ENCODE measurements at regions not wholly inside any gene's neighbourhood (a gene's known extent, or its start where the extent isn't known, plus 50 kb on each side); places are given as distances from the start of the nearest gene placed in this dataset.

DNA sequence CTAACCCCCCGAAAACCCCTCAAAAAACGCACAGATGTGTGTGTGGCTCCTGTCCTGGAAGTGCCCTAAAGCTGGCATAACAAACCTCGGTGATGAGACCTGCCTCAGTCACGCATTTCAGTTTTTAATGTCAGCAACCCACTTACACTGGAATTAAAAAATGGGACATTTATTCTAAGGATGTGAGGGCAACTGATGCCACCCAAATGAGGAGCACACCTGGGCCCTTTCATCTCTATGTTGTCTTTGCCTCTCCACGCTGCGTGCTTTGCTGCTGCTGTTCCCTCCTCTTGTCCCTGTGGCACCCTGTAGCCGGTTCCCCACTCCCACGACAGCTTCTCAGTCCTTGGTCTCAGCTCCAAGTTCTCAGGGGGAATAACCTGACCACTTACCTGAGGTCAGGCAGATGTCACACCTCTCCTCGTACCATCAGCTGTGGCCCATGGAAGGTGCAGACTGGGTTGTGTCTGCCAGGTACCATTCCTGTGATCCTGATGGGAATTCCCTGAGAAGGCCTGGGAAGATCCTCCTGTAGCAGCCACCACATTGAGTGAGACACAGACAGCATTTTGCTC, 134.2 kb upstream of the THBS2 start:
- no peak for ATAC-seq
- H3K9me3 Mint-ChIP-seq (ENCODE audit: low read depth), result peaks cover 13% of the 10 kb centered on the region

DNA sequence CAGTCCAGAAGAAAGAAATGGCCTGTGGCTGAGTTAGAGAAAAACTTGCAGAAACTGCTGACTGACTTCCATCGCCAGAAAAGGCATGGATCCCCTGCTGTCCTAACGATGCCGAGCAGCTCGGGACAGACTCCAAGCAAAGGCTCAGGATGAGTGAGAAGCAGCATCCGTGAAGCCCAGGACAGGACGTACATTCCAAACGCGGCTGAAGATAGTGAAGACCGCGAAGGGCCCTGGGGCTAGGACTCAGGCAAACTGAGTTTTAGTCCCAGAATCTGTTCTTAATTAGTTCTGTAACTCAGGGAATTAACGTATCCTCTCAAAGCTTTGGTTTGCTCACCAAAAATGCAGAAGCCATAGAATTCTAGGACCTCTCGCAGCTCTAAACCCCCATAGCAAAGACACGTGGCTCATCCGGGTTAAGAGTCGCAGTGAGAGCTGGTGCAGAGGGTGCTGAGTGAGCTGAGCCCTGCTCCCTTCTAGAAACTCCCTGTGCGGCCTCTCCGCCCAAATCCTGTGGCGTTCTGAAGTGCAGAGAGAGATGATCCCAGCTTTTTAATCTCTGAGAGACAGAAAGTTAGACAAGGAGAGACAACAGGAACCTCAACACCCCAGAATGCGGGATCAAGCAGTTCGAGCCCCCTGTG, 132.9 kb upstream of the THBS2 start:
- Mint-ChIP-seq H3K4me3 (no peak overlapping the region), H3K9me3 (ENCODE audit: low read depth) (peaks cover 13% of the 10 kb centered on the region), H3K4me1 (no peaks in the 10 kb centered on the region), H3K27ac (no peak overlapping the region), H3K36me3 (ENCODE audit: low read depth) (no peaks in the 10 kb centered on the region), H3K27me3 (peaks cover 4% of the 10 kb centered on the region)
- DNase-seq (no peak), ATAC-seq (no peak)
- CTCF ChIA-PET, result interaction anchor here (1.0 kb wide), 1 partner anchor 13 kb away, joined by 3 read pairs; no protein-coding TSS in a partner anchor
- POLR2A ChIA-PET, result no interaction called here
- intact Hi-C loops (cut with DNase I, micrococcal nuclease), result no loop called here

More for the DNA sequence above, 134.2 kb upstream of the THBS2 start:
- ChIA-PET CTCF (no interaction called here), POLR2A (no interaction called here)
- no peaks in the 10 kb centered on the region for H3K4me1 Mint-ChIP-seq
- no peak overlapping the region for H3K27ac Mint-ChIP-seq
- no peaks in the 10 kb centered on the region for H3K36me3 Mint-ChIP-seq (ENCODE audit: low read depth)
- no peak overlapping the region for H3K4me3 Mint-ChIP-seq
- no peak for DNase-seq
- H3K27me3 Mint-ChIP-seq, result peaks cover 4% of the 10 kb centered on the region
- intact Hi-C loops (cut with DNase I, micrococcal nuclease), result no loop called here

DNA sequence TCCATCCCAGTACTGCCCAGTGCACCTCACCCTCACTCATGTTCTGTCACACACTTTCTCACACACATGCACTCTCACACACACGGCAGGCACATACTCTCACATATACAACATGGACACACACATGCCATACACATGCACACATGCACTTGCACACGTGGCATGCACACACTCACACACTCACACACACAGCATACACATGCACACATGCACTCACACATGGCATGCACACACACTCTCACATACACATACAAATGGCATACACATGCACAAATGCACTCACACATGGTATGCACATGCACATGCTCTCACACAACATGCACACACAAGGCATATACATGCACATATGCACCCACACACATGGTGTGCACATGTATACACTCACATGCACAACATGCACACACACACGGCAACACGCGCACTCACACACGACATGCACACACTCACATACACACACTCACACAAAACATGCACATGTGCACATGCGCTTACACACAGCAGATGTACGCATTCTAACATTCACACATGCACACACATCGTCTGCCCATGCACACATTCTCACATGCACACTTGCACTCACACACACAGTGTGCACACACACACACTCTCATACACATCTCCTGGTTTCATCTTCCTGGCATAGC, 131.7 kb upstream of the THBS2 start:
- no peak for DNase-seq
- ATAC-seq, result no peak
- POLR2A ChIA-PET, result no interaction called here
- intact Hi-C loops (cut with DNase I, micrococcal nuclease), result no loop called here
- CTCF ChIA-PET, result no interaction called here
- Mint-ChIP-seq H3K4me1 (no peaks in the 10 kb centered on the region), H3K4me3 (no peak overlapping the region), H3K9me3 (ENCODE audit: low read depth) (peaks cover 13% of the 10 kb centered on the region), H3K27me3 (peaks cover 4% of the 10 kb centered on the region), H3K36me3 (ENCODE audit: low read depth) (no peaks in the 10 kb centered on the region), H3K27ac (no peak overlapping the region)

DNA sequence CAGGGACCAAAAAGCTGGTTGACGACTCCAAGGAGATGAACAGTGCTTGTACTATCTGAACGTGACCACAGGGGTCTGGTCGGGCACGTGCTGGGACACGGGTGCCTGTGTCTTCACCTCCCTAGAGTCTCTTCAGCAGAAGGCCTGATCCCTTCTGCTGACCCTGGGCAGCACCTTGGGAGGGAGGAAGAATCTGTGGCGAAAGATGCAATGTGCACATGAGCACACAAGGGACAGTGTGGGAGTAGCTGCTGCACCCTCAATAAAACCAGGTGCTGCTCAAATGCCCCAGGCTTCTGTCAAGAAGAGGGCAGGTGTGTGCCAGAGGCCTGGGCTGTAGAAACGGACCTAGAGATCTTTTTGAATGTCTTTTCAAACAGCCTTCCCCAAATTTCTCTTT, 130.6 kb upstream of the THBS2 start:
- no peaks in the 10 kb centered on the region for H3K4me1 Mint-ChIP-seq
- CTCF ChIA-PET, result no interaction called here
- H3K27ac Mint-ChIP-seq, result no peak overlapping the region
- H3K27me3 Mint-ChIP-seq, result peaks cover 7% of the 10 kb centered on the region
- ATAC-seq (no peak), DNase-seq (no peak)
- intact Hi-C loops (cut with DNase I, micrococcal nuclease), result no loop called here
- H3K36me3 Mint-ChIP-seq (ENCODE audit: low read depth), result no peaks in the 10 kb centered on the region
- POLR2A ChIA-PET, result no interaction called here
- H3K4me3 Mint-ChIP-seq, result no peak overlapping the region
- H3K9me3 Mint-ChIP-seq (ENCODE audit: low read depth), result peaks cover 13% of the 10 kb centered on the region

DNA sequence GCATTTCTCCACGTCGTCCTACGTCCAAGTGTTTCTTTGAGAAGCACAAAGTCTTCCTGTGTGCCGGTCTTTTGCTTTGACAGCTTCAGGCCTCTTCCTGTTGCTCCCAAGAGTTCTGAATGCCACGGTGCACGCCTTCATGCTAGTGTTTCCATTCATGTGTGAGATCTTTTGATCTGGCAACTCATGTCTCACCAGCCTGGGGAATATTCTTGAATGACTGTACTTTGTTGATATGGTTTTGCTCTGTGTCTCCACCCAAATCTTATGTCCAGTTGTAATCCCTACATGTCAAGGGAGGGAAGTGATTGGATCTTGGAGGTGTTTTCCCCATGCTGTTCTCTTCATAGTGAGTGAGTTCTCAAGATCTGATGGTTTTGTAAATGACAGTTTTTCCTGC, 129.6 kb upstream of the THBS2 start:
- Mint-ChIP-seq H3K27me3 (peaks cover 8% of the 10 kb centered on the region), H3K9me3 (ENCODE audit: low read depth) (peaks cover 10% of the 10 kb centered on the region), H3K36me3 (ENCODE audit: low read depth) (no peaks in the 10 kb centered on the region), H3K4me3 (no peak overlapping the region), H3K27ac (no peak overlapping the region), H3K4me1 (no peaks in the 10 kb centered on the region)
- ATAC-seq (no peak), DNase-seq (no peak)
- CTCF ChIA-PET, result no interaction called here
- POLR2A ChIA-PET, result no interaction called here
- intact Hi-C loops (cut with DNase I, micrococcal nuclease), result no loop called here

DNA sequence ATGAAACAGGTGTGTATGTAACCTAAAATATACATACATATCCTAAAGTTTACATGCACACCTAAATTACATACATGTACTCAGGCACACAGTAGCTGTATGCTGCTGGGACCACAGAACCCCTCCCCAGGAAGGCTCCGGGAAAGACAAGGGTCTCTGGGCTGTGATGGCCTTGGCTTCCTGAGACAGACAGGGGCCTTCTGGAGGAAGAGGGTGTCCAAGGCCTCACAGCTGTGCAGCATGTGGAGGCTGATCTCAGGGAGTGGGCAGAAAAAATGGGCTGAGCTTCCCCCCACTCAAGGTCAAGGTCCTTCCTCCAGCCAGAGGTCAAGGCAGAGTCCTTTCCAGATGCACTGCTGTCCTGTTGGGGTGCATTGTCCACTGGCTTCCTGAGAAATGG, 129.1 kb upstream of the THBS2 start:
- peaks cover 11% of the 10 kb centered on the region for H3K9me3 Mint-ChIP-seq (ENCODE audit: low read depth)
- H3K4me1 Mint-ChIP-seq, result no peaks in the 10 kb centered on the region
- peaks cover 6% of the 10 kb centered on the region for H3K27me3 Mint-ChIP-seq
- no peak for DNase-seq
- ChIA-PET CTCF (no interaction called here), POLR2A (no interaction called here)
- no peak overlapping the region for H3K4me3 Mint-ChIP-seq
- ATAC-seq, result no peak
- H3K27ac Mint-ChIP-seq, result no peak overlapping the region
- intact Hi-C loops (cut with DNase I, micrococcal nuclease), result no loop called here
- no peaks in the 10 kb centered on the region for H3K36me3 Mint-ChIP-seq (ENCODE audit: low read depth)

DNA sequence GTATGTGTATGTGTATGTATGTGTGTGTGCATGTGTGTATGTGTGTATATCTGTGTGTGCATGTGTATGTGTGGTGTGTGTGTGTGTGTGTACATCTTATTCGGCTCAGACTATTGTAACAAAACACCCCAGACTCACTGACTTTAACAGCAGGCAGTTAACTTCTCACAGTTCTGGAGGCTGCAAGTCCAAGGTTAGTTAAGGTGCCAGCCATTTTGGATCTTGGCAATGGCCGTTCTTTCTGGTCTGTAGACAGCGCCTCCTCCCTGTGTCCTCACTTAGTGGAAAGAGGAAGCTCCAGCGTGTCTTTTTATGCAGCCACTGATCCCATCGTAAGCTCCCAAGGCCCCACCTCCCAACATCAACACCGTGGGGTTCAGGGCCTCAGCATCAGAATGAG, 128.3 kb upstream of the THBS2 start:
- POLR2A ChIA-PET, result no interaction called here
- H3K27ac Mint-ChIP-seq, result no peak overlapping the region
- ATAC-seq (no peak), DNase-seq (no peak)
- H3K9me3 Mint-ChIP-seq (ENCODE audit: low read depth), result peaks cover 15% of the 10 kb centered on the region
- CTCF ChIA-PET, result no interaction called here
- no peaks in the 10 kb centered on the region for H3K36me3 Mint-ChIP-seq (ENCODE audit: low read depth)
- H3K4me1 Mint-ChIP-seq, result no peaks in the 10 kb centered on the region
- peaks cover 8% of the 10 kb centered on the region for H3K27me3 Mint-ChIP-seq
- intact Hi-C loops (cut with DNase I, micrococcal nuclease), result no loop called here
- H3K4me3 Mint-ChIP-seq, result no peak overlapping the region

DNA sequence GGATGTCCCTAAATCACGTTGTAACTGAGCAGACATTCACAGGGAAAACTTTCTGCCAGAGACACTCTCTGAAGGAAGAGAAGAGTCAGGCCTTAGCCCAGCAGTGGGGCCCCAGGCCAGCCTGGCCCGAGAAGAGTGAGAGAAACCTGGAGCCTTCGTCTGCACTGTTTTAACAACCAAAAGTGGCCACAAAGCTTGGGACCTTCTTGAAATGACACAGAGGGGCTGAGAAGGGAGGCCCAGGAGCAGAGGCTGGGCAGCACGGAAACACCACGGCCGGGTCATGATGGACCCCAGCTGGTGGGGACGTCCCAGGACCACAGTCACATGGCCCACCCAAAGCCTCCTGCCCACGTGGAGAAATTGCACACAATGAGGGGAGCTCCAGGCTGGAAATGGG, 126.8 kb upstream of the THBS2 start:
- ATAC-seq (no peak), DNase-seq (no peak)
- H3K4me3 Mint-ChIP-seq, result no peak overlapping the region
- no peaks in the 10 kb centered on the region for H3K4me1 Mint-ChIP-seq
- CTCF ChIA-PET, result no interaction called here
- H3K9me3 Mint-ChIP-seq (ENCODE audit: low read depth), result peaks cover 22% of the 10 kb centered on the region
- H3K36me3 Mint-ChIP-seq (ENCODE audit: low read depth), result no peaks in the 10 kb centered on the region
- intact Hi-C loops (cut with DNase I, micrococcal nuclease), result no loop called here
- H3K27me3 Mint-ChIP-seq, result peaks cover 15% of the 10 kb centered on the region
- POLR2A ChIA-PET, result no interaction called here
- H3K27ac Mint-ChIP-seq, result no peak overlapping the region

DNA sequence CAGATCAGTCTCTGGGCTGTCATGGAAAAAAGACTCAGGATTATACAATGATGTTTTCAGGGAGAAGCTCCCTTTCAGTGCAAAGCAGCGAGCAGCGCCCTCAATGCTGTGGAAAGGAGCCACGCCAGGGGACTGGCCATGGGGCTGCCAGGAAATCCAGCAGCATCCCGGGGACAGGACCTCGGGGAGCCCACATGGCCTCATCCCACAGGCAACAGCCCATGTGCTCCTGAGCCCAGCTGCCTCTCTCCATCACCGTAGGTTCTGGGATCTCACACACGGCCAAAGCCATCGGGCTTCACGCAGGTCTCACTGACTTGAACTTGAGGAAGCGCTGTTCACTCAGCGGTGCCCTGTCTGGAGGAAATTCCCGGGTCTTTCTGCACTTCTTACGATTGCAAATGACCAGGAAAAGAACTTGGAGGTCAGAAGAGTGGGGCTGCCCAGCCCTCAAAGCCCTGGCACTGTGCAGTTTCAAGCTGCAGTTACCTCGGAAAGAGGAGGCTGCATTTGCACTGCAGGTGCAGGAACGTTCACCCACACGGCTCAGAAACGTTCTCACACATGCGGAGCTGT, 125.9 kb upstream of the THBS2 start:
- no peaks in the 10 kb centered on the region for H3K36me3 Mint-ChIP-seq (ENCODE audit: low read depth)

DNA sequence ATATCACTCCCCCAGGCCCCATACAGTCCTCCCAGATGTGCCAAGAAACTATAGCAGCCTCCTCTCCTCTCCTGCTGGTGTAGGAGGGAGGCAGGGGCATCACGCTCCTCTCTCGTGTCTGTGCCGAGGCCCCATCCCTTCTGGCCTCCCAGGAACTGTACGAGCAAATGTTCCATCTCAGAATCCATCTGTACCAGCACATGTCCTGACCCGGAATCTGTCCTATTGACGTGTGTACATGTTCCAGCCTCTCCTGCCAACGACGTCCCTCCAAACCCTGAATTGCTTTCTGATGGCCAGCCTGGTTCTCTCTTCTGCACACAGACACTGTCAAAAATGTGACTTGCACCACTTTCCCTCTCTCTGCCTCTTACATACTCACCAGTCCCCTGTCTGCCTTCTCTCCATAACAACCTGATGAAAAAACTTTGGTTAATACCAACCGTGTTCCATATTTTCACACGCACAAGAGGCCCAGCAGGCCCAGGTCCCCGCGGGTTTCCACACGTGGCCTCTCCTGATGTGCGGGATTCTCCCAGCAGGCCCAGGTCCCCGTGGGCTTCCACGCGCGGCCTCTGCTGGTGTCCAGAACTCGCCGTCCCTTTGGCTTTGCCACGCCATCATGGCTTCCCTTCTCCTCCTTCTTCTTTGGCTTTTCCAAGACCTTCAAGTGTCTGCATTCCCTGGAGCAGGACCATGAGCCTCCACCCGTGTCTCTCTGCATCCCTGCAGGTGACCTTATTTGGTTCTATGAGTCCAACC, 125.2 kb upstream of the THBS2 start:
- no peaks in the 10 kb centered on the region for H3K4me1 Mint-ChIP-seq
- POLR2A ChIA-PET, result no interaction called here
- H3K27ac Mint-ChIP-seq, result no peak overlapping the region
- DNase-seq, result no peak
- H3K9me3 Mint-ChIP-seq (ENCODE audit: low read depth), result peaks cover 17% of the 10 kb centered on the region
- intact Hi-C loops (cut with DNase I, micrococcal nuclease), result no loop called here
- no peak for ATAC-seq
- CTCF ChIA-PET, result no interaction called here
- H3K27me3 Mint-ChIP-seq, result peaks cover 15% of the 10 kb centered on the region
- no peak overlapping the region for H3K4me3 Mint-ChIP-seq
- no peaks in the 10 kb centered on the region for H3K36me3 Mint-ChIP-seq (ENCODE audit: low read depth)

More for the DNA sequence above, 125.9 kb upstream of the THBS2 start:
- ChIA-PET POLR2A (no interaction called here), CTCF (interaction anchor here (0.6 kb wide), 1 partner anchor 174 kb away, joined by 3 read pairs; no protein-coding TSS in a partner anchor)
- Mint-ChIP-seq H3K4me1 (no peaks in the 10 kb centered on the region), H3K4me3 (no peak overlapping the region), H3K27ac (no peak overlapping the region), H3K27me3 (peaks cover 15% of the 10 kb centered on the region), H3K9me3 (ENCODE audit: low read depth) (peaks cover 22% of the 10 kb centered on the region)
- DNase-seq (no peak), ATAC-seq (no peak)
- intact Hi-C loops (cut with DNase I, micrococcal nuclease), result no loop called here

DNA sequence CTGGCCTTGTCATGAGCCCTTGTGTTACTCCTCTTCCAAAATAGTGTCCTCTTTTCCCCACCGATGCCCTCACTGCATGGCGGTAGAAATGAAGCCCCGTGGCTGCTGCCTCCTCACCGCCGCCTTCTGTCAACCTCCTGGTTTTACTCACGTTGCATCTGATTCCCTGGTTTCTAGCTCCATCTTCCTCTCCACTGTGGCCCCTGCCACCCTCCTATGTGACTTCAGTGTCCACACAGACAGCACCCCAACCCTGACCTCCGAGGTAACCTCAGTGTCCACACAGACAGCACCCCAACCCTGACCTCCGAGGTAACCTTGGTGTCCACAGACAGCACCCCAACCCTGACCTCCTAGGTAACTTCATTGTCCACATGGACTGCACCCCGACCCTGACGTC, 122.8 kb upstream of the THBS2 start:
- no peak overlapping the region for H3K4me3 Mint-ChIP-seq
- POLR2A ChIA-PET, result no interaction called here
- no peaks in the 10 kb centered on the region for H3K36me3 Mint-ChIP-seq (ENCODE audit: low read depth)
- intact Hi-C loops (cut with DNase I, micrococcal nuclease), result no loop called here
- ATAC-seq (no peak), DNase-seq (no peak)
- H3K9me3 Mint-ChIP-seq (ENCODE audit: low read depth), result peaks cover 11% of the 10 kb centered on the region
- CTCF ChIA-PET, result no interaction called here
- peaks cover 15% of the 10 kb centered on the region for H3K27me3 Mint-ChIP-seq
- H3K4me1 Mint-ChIP-seq, result no peaks in the 10 kb centered on the region
- no peak overlapping the region for H3K27ac Mint-ChIP-seq

DNA sequence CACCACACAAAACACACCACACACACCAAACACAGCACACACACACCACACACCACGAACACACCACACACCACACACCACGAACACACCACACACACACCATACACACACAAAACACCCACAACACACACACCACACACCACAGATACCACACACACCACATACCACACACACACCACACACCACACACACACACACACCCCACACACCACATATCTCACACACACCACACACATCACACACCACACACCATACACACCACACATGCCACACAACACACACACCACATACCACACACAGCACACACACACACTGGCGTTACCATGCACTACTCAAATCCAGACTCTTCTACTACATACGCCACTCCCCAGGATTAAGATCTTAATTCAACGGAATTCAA, 118.9 kb upstream of the THBS2 start:
- CTCF ChIA-PET, result no interaction called here
- POLR2A ChIA-PET, result no interaction called here
- ATAC-seq, result no peak
- no peak overlapping the region for H3K27ac Mint-ChIP-seq
- no peaks in the 10 kb centered on the region for H3K4me1 Mint-ChIP-seq
- H3K4me3 Mint-ChIP-seq, result no peak overlapping the region
- intact Hi-C loops (cut with DNase I, micrococcal nuclease), result no loop called here
- no peak for DNase-seq
- H3K9me3 Mint-ChIP-seq (ENCODE audit: low read depth), result peaks cover 9% of the 10 kb centered on the region
- no peaks in the 10 kb centered on the region for H3K36me3 Mint-ChIP-seq (ENCODE audit: low read depth)
- peaks cover 8% of the 10 kb centered on the region for H3K27me3 Mint-ChIP-seq
